ENCODE measurements at regions not wholly inside any gene's neighbourhood (a gene's known extent, or its start where the extent isn't known, plus 50 kb on each side); places are given as distances from the start of the nearest gene placed in this dataset.

DNA sequence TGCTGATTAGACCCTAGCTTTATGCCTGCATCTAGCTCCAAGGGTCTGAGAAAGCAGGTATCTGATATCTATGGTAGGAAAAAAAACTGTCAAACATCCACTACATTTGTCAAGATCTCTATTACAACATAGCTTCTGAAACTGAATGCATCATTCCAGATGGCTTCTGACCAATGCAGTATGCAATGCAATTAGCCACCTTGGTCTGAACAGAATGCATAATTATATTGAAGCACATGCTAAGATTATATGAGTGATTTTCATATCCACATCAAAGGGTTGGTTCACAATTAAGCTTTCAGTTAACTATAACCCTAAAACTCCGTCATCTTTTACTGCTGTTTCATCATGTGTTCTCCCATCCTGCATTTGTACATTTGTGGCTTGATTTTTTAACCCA, 271.4 kb downstream of the POLR1F start:
- DNase-seq = no peak

DNA sequence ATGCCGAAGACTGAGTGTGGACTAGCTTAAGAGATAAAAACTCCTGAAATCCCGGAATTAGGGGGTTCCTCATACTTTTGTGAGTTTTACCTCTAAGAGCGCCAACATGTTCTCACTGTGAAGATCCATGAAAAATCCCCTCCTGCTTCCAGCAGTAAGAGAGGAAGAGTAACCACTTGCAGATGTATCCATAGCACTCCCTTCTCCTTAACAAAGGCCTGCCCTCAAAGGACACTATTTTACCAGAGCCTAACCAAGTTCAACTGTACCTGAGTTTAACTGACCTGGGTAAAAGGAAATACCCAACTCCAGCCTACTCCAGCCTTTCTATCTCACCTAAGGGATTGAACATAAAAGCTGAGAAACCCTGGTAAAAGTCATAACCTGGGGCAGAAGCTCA, 280.9 kb downstream of the POLR1F start:
- no peak for DNase-seq

- no peak for DNase-seq
Measured at GRCh38 chr7:19421861-19422260, 276.6 kb upstream of the FERD3L start.

DNA sequence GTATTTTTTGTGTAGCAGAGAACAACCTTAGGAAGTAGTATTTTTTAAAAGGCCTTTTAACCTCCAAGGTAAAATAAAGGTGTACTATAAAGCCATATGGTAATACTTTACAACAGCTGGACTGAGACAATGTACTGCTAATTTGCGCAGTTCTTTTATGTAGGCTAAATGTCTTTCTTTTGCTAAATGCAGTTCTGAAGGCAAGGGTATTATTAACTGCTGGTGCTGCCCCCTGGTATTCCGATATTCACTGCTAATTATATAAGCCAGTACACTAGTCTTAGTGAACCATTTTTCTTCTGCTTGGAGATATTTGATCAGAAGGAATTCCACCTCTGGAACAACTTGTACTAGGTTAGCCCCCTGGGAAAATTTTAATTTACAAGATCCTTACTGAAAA, 272.0 kb upstream of the FERD3L start:
- DNase-seq = no peak

DNA sequence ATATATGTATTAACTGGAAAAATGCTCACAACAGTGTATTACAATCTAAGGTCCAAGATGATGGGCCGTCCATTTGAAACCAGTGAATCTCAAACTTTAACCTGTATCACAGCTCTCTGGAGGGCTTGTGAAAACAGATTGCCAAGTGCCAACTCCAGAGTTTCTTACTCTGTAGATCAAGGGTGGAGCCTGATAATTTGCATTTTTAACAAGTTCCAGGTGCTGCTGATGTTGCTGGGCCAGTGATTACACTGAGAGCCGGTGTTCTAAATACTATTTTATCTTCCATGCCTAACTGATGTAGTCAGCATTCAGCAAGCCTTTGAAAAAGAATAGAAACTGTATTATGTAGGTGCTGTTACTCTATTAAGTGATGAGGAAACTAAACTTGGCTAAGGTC, 269.9 kb upstream of the FERD3L start:
- no peak for DNase-seq

DNA sequence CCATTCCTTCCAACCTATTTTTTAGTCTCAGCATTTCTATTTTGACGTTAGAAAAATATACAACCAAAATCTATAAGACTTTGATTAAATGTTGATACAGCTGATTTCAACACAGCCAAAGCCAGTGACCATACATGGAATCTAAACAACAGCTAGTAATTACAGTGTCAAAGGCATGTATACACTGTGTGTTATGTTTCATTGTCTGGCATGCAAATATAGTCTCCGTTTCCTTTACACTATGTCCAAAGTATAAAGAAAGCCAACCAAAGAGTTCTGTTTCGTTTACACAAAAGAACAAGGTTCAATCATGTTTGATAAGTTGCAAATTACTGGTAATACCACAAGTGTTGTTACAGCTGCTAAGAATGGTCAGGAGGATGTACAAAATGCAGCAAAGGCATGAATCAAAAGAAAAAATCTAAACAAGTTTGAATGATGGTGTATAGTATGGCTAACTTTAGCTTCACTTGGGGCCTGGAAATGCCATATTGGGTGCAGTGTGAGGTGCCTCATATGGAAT, 268.3 kb upstream of the FERD3L start:
- DNase-seq = no peak

- no peak for DNase-seq
Measured at GRCh38 chr7:19410691-19411090, 265.5 kb upstream of the FERD3L start.

DNA sequence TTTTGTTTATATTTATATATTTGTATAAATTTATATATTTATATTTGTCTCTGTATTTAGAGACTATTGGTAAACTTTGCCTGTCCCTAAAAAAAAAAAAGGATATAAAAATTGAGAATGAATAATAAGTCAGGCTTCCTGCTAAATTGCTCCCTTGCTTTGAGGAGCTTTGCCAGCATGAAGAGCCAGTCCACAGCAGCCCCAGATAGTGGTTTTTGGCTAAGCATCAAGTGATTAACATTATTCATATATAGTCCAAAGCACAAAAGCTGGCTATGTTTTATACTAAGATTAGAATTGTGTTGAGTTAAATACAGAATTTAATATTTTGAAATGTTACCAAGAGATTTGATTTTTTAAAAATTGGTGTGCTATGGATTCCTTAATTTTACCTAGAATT, 264.9 kb upstream of the FERD3L start:
- DNase-seq = no peak

DNA sequence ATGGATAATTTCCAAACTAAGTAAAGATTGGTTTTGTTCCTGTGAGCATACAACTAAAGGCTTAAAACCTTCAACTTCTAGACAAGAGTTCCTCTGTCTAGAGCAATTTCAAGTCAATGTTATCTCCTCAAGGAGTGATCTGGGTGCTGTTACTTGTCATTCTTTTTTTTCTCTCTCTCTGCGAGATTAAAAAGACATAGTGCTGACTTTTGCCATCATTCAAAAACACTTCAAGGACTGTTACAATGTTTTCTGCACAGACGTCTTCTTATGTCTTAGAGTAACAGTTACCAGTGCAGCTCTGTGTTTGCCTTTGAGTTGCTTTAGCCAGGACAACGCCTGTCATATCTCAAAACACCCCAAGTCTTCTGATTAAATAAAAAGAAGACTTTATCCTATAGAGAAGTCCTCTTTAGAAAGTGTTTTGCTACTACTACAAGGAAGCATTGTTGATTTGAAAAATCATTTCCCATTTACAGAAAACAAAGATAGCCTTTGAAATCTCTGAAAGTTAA, 263.5 kb upstream of the FERD3L start:
- DNase-seq = no peak

DNA sequence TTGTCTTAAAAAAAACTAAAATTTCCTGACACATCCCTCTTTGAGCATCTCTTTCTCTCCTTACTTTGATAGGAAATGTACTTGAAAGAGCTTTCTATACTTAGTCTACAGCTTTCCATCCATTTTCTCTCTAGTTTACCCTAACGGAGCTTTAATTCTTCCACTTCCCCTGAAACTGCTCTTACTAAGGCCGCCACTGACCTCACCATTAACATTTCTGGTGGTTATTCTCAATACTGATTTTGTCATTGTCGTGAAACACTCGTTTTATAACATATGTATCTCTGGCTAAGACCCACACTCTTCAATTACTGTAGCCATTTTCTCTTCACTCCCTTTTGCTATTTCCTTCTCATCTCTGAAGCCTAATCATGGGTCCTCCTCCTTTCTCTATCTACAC, 262.0 kb upstream of the FERD3L start:
- DNase-seq = no peak

- DNase-seq = no peak
Measured at GRCh38 chr7:19405541-19405940, 260.3 kb upstream of the FERD3L start.

- DNase-seq = no peak
Measured at GRCh38 chr7:19404912-19405329, 259.7 kb upstream of the FERD3L start.

- no peak for DNase-seq
Measured at GRCh38 chr7:19403691-19404090, 258.5 kb upstream of the FERD3L start.

- DNase-seq = no peak
Measured at GRCh38 chr7:19401461-19401860, 256.2 kb upstream of the FERD3L start.

GRCh38 chr7:19400758-19401254, 255.6 kb upstream of the FERD3L start:
- DNase-seq = no peak

DNA sequence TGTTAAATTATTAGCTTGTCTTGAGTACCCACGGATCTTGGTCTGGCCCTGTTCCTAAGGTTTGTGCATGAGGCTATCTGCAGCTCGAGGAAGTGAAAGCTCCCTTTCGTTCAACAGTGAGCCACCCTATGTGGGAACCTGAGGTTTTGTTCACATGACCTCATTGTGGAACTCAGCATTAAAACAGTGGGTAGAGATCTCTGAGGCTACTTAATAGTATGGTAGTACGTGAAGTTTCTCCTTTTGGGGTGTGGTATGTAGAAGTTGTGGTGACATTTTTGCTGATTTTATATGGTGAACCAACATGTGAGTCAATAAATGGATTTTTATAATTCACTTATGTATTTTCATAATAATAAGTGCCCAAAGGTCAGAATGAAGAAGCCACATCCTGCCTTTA, 252.7 kb upstream of the FERD3L start:
- DNase-seq = no peak

DNA sequence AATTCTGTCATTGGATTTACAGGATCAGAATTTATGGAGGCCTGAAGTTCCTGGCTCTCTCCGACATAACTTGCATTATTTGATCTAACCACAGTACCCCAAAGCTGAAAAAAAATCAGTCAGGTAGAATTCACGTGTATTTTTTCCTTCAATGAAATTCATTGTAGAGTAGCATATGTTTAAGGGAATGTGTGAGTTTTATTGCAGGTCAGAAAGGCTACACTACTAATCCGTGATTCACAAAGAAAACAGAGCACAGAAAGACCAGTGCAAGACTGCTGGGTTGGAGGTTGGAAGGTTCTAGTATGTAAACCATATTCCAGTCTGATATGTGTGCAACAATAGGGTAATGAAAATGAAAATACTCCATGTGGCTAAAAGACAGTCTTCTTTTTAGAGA, 247.0 kb upstream of the FERD3L start:
- DNase-seq = no peak

DNA sequence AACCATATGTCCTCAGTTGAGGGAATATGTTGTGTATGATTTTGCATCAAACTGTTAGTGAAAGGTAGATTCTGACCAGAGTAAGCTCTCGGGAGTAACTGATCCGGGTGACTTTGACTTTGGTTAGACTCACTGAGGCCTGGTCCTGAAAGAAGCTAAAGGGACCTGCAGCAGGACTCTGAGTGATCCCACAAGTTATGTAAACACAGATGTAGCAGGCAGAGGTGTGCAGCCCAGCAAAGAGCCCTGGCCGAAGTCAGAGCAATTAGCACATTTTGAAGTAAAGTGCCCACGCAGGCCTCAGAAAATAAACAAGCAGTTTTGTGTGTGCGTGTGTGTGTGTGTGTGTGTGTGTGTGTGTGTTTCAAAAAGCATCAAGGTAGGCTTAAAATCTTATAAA, 245.6 kb upstream of the FERD3L start:
- no peak for DNase-seq

GRCh38 chr7:19381321-19381720, 236.1 kb upstream of the FERD3L start:
- DNase-seq = no peak

DNA sequence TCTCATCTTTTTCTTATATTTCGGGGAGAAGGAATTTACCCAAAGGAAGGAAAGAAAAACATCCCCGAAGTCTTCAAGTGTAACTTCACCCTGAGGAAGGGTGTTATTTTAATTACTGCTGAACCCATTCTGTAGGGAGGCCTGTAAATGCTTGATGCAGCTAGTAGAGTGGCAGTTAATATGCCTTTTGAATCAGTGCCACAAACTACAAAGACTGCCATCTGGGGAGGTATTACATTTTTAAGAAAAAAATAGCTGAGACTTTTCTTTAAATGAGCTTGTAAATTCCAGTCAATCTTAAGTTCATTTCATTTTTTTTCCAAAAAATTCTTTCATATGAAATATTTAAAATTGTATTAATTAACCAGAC, 233.1 kb upstream of the FERD3L start:
- DNase-seq = no peak

DNA sequence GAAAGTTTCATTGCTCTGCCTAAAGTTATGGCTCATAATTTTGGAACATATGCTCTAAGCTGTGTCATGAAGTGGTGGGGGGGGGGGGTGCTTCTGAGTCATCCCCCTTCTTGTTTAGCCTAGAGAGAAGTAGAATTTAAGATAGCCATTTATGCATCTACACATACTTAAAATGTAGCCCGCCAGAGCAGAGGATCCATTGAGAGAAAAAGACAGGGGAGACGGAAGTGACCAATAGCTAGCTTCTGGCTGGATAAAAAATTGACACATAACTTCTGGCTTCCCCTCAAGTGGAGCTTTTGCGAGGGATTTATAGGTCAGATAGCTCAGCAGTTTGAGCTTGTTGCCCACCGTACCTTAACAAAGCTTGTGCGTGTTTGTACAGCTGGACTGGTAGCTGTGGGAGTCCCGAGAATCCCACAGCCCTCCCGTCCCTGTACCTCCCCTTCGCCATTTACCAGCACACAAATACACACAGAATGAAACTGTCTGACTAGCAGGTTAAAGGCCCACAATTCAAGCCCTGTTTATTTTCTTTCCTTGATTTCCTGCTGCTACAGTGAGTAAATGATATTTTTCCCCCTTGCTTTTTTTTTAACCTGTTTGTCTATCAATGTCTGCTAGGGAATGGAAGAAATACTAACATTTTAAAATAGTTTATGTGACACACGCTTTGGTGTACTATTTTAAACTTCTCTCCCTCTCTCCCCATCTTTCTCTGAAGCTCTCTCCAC, 232.6 kb upstream of the FERD3L start:
- DNase-seq = no peak

- no peak for DNase-seq
Measured at GRCh38 chr7:19376538-19376937, 231.3 kb upstream of the FERD3L start.

- no peak for DNase-seq
Measured at GRCh38 chr7:19375976-19376375, 230.8 kb upstream of the FERD3L start.

- DNase-seq = no peak
Measured at GRCh38 chr7:19373334-19373733, 228.1 kb upstream of the FERD3L start.

- peak; percentile 7 for DNase-seq
Measured at GRCh38 chr7:19369806-19370205, 224.6 kb upstream of the FERD3L start.
